ENCODE measurements at regions not wholly inside any gene's neighbourhood (a gene's known extent, or its start where the extent isn't known, plus 50 kb on each side); places are given as distances from the start of the nearest gene placed in this dataset.

DNA sequence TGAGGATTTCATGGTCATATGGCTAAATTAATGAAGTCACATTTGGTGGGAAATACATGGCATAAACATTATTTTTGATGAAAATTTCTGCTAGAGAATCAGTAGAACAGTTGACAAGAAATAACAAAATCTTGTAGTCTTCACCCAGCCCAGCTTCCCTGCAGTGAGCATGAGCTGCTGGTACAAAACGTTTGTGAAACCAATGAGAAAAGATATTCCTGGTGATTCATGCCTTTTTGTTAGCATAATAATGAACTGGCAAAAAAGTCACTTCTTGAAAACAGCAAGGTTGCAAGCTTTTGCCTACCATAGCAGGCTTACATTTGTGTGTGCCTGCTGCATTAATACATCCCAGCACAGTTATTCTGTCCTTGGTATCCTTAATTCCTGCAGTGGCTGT is 475.9 kb upstream of the HTR2A start:
- Histone ChIP-seq H3K4me3 (no peak overlapping the region), H3K27ac (no peak overlapping the region), H3K36me3 (no peaks in the 10 kb centered on the region), H3K27me3 (no peaks in the 10 kb centered on the region), H3K4me1 (no peaks in the 10 kb centered on the region), H3K9me3 (peaks cover 0 to 34% (median 10%) of the 10 kb centered on the region in 12 donors)
- DNase-seq, result no peak
- intact Hi-C loops (cut with DNase I), result no loop called here
- ATAC-seq, result no peak
- no peak for TF ChIP-seq POLR2A (IDR thresholded peaks at IDR 0.05)
- TF ChIP-seq, protein P1, sequence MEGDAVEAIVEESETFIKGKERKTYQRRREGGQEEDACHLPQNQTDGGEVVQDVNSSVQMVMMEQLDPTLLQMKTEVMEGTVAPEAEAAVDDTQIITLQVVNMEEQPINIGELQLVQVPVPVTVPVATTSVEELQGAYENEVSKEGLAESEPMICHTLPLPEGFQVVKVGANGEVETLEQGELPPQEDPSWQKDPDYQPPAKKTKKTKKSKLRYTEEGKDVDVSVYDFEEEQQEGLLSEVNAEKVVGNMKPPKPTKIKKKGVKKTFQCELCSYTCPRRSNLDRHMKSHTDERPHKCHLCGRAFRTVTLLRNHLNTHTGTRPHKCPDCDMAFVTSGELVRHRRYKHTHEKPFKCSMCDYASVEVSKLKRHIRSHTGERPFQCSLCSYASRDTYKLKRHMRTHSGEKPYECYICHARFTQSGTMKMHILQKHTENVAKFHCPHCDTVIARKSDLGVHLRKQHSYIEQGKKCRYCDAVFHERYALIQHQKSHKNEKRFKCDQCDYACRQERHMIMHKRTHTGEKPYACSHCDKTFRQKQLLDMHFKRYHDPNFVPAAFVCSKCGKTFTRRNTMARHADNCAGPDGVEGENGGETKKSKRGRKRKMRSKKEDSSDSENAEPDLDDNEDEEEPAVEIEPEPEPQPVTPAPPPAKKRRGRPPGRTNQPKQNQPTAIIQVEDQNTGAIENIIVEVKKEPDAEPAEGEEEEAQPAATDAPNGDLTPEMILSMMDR (IDR thresholded peaks at IDR 0.05), result no peak
- WGBS, 4 donors, result 0 to 16% (median 7%) methylated on average over 1 of the region's 1 CpG

DNA sequence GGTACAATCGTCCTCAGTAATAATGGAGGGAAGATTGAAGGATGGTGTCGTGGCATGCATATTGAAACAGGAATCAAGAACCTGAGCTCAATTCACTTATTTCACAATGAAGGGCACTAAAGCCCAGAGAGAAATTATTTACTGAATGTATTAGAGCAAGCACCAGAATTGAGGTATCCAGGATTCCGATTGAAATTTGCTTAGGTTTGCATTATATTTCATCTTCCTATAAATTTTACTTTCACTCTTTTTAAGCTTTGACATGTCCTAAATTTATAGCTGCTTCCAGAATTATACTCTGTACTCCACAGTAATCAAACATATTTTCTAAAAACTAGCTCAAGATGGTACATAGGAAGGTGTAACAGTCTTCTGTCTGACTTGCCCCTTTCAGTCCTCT is 454.9 kb upstream of the HTR2A start:
- Histone ChIP-seq H3K27ac (no peak overlapping the region), H3K4me1 (no peaks in the 10 kb centered on the region), H3K27me3 (no peaks in the 10 kb centered on the region), H3K4me3 (no peak overlapping the region), H3K36me3 (no peaks in the 10 kb centered on the region), H3K9me3 (peaks cover 0 to 14% (median 0%) of the 10 kb centered on the region in 12 donors)
- TF ChIP-seq, protein P1 (IDR thresholded peaks at IDR 0.05), result no peak
- no peak for TF ChIP-seq POLR2A (IDR thresholded peaks at IDR 0.05)
- ATAC-seq, result no peak
- DNase-seq, result no peak
- 85 to 93% (median 87%) methylated on average over 3 of the region's 3 CpGs for WGBS, 4 donors
- intact Hi-C loops (cut with DNase I), result no loop called here

DNA sequence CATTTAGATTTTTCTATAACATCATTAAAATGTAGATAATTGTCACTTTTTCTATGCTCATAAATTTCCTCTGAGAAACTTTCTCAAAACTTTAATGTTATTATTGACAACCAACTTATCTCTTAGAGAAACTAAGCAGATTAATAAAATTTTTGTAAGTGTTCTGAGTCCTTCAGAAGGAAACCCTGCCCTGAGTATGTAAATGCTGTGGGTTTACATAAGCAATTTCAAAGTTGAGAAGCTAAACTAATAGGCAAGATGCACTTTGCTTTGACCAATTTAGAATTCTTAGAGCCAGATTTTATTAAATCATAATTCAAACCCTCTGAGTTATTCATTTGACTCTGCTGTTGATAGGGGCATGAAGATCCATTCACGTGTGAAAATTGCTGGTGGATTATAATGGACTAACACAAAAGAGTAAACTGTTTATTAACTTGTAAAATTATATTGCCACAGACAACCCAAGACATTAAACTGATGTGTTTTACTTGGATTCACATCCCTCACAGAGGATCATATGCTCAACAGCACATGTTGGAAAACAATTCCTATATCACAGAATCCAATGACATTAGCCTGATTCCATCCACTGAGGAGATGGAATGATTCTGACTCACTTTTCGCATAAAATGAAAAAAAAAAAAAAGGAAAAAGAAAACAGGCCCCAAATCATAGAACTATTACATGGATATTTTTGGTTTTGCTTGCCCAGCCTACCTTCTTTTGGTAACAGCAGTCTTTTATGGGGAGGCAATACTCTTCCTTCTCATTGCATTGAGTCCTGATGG is 453.7 kb upstream of the HTR2A start:
- Histone ChIP-seq H3K27ac (no peak overlapping the region), H3K4me1 (no peaks in the 10 kb centered on the region), H3K9me3 (peaks cover 0 to 13% (median 0%) of the 10 kb centered on the region in 12 donors), H3K36me3 (no peaks in the 10 kb centered on the region), H3K27me3 (no peaks in the 10 kb centered on the region), H3K4me3 (no peak overlapping the region)
- no peak for TF ChIP-seq POLR2A (IDR thresholded peaks at IDR 0.05)
- TF ChIP-seq, protein P1 (IDR thresholded peaks at IDR 0.05), result no peak
- DNase-seq (no peak), ATAC-seq (no peak)
- 74 to 85% (median 80%) methylated on average over 2 of the region's 2 CpGs for WGBS, 4 donors
- intact Hi-C loops (cut with DNase I), result no loop called here

DNA sequence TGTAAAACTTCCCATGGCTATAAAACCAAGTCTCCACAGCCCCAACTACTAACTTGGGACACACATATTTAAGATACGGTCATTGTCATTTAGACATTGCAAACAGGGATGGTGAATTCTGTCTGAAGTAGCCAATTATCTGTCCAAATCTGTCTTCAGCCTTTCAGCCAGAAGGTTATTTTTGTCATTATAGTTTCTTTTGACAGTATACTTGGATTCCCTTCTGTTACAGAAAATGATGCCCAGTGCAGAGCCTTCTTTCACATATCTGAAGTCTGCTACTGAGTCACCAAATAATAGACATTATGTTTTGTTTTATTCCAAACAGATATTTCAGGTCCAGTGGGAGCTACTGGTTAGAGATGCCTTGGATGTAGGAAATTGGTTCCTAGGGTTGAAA is 452.4 kb upstream of the HTR2A start:
- ATAC-seq, result no peak
- H3K4me1 ChIP-seq, result no peaks in the 10 kb centered on the region
- H3K4me3 ChIP-seq, result no peak overlapping the region
- intact Hi-C loops (cut with DNase I), result no loop called here
- no peak for DNase-seq
- H3K36me3 ChIP-seq, result no peaks in the 10 kb centered on the region
- no peaks in the 10 kb centered on the region for H3K27me3 ChIP-seq
- H3K9me3 ChIP-seq, result peaks cover 0 to 22% (median 0%) of the 10 kb centered on the region in 12 donors
- TF ChIP-seq POLR2A (IDR thresholded peaks at IDR 0.05), result no peak
- TF ChIP-seq, protein P1 (IDR thresholded peaks at IDR 0.05), result no peak
- no peak overlapping the region for H3K27ac ChIP-seq
- WGBS, 4 donors, result 84 to 94% (median 87%) methylated on average over 1 of the region's 1 CpG

Data from heart left ventricle (tissue), 16 donors.